ENCODE measurements at regions not wholly inside any gene's neighbourhood (a gene's known extent, or its start where the extent isn't known, plus 50 kb on each side); places are given as distances from the start of the nearest gene placed in this dataset.

GRCh38 chr13:52961987-52962386 is 66.6 kb upstream of the OLFM4 start:
- TF ChIP-seq MAFK (conservative IDR thresholded peaks at IDR 0.05 in 1 of 2, IDR thresholded peaks at IDR 0.05 in 1 of 2; ENCODE audit: low read length in 2 of 2): no peak
- no peak for TF ChIP-seq ZNF850 (CRISPR knock-in tag; conservative IDR thresholded peaks at IDR 0.05)
- TF ChIP-seq EP300 (IDR thresholded peaks at IDR 0.05; ENCODE audit: low read depth in 2 of 2, low read length in 2 of 2): no peak
- TF ChIP-seq EP300 (CRISPR knock-in tag; IDR thresholded peaks at IDR 0.05; ENCODE audit: borderline replicate concordance): no peak
- no peak for TF ChIP-seq POLR2AphosphoS2 (IDR thresholded peaks at IDR 0.05; ENCODE audit: low read depth, low read length)
- TF ChIP-seq CTCF (CRISPR knock-in tag; IDR thresholded peaks at IDR 0.05): no peak
- TF ChIP-seq ZNF501 (CRISPR knock-in tag; IDR thresholded peaks at IDR 0.05): no peak
- no peak for TF ChIP-seq MYPOP (CRISPR knock-in tag; IDR thresholded peaks at IDR 0.05)
- TF ChIP-seq ZBTB7A (CRISPR knock-in tag; IDR thresholded peaks at IDR 0.05): no peak
- no peak for TF ChIP-seq YY1 (IDR thresholded peaks at IDR 0.05; ENCODE audit: insufficient read depth, insufficient replicate concordance, low read depth, low read length)
- TF ChIP-seq ZBTB1 (CRISPR knock-in tag; IDR thresholded peaks at IDR 0.05; ENCODE audit: borderline replicate concordance): no peak
- TF ChIP-seq EZH2 (conservative IDR thresholded peaks at IDR 0.05; ENCODE audit: low read depth, low read length): no peak

Measured in HepG2 (cell line).